RPMI8226 (cell line): ENCODE measurements at regions not wholly inside any gene's neighbourhood (a gene's known extent, or its start where the extent isn't known, plus 50 kb on each side); places are given as distances from the start of the nearest gene placed in this dataset.
"Not testable (repeated sequence)": the region's sequence is repeated elsewhere in the genome, so short reads cannot be mapped to it uniquely, and the experiment has no call there.

Experiments
- DNase-seq: peaks from one replicate; pipeline ENCODE4 v3.0.0-alpha.2; 2015

DNA sequence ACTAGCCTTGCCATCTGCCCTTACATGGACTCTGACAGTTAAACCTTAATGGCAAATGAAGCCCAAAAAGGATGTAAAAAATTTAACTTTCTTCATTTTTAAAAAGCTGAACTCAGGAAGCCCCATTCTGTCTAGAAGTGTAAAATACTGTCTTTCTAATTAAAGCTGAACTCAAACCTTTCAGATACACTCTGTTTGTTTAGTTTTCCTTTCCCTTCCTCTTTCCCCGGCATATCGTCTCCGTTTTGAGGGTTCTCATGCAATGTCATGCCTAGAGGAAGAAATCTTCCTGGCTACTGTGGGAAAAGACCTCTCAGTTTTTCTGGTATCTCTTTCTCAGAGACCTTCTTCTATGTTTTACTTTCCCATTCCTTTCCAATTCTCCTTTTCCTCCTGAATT lies 841.5 kb downstream of the DTWD2 start:
- DNase-seq, result no peak

DNA sequence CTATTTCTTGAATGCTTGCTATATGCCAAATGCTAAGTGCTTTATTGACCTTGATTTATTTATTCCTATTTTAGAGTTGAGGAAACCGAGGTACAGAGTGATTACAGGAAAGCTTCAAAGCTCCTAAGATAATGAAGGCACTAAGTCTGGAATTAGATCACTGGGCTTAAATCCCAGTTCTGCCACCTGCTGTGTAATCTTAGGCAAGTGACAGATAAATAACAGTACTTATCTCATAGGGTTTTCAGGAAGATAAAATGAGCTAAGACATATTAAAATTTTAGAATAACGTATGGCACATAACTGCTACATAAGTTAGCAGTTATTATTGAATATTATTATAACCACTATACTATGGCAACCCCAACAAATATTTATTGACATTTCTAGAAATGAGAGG lies 843.8 kb downstream of the DTWD2 start:
- no peak for DNase-seq

DNA sequence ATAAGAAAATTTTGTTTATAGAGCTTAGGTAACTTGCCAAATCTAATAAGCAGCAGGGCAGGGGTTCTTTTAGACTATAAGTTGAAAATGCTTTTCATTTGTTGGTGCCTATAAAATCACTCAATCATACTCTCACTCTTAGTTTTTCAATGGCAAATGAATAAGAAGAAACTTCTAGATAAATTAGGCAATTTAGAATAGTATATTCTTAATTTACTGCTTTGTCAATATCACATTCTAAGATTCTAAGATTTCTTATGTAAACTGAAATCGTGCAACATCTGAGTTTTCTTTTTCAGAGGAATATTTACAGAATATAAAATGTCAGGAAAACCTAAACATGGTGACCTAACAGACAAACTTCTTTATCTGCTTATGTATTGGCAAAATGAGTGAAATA lies 849.0 kb downstream of the DTWD2 start:
- no peak for DNase-seq

DNA sequence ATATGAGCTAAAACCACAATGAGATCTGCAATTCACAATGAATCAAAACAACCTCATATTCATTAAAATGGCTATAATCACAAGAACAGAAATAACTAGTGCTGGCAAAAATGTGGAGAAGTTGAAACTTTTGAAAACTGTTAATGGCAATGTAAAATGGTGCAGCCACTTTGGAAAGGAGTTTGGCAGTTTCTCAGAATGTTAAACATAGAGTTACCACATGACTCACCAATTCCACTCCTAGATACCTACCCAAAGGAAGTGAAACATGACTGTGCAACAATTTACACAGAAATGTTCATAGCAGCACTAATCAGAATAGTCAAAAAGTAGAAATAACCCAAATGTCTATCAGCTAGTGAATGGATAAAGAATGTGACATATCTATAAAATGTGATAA lies 862.2 kb downstream of the DTWD2 start:
- no peak for DNase-seq

DNA sequence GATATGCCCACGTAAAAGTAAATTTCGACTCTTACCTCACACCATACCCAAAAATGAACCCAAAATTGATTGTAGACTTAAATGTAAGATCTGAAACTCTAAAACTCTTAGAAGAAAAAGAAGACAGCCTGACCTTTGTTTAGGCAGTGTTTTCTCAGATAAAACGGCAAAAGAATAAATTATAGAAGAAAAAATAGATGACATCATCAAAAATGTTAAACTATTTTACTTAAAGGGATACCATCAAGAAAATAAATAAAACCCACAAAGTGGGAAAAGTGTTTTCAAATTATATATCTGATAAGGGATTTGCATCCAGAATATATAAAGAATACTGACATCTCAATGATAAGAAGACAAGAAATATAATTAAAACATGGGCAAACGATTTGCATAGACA lies 862.7 kb downstream of the DTWD2 start:
- DNase-seq, result no peak

DNA sequence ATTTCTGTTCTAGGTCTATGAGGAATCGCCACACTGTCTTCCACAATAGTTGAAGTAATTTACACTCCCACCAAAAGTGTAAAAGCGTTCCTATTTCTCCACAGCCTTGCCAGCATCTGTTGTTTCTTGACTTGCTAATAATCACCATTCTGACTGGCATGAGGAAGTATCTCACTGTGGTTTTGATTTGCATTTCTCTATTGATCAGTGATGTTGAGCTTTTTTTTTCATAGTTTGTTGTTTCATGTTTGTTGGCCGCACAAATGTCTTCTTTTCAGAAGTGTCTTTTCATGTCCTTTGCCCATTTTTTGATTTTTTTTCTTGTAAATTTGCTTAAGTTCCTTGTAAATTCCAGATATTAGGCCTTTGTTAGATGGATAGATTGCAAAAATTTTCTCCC lies 867.1 kb downstream of the DTWD2 start:
- DNase-seq, result no peak

DNA sequence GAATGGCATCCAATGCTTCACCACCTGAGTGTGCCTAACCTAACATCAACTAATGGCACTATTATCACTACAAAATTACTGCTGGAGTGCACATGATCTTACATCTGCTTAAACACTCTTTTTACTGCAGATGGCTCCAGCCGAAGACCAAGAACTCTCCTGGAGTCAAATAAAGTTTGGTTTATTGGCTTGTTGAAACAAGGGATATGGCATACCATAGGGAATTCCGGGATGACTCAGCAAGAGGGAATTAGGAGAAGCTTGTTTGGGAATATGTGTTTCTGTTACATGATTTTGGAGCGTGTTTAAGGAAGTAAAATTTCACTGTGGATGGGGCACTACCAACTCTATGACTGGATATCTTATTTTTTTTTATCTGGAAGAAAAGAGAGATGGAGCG lies 872.6 kb downstream of the DTWD2 start:
- no peak for DNase-seq

DNA sequence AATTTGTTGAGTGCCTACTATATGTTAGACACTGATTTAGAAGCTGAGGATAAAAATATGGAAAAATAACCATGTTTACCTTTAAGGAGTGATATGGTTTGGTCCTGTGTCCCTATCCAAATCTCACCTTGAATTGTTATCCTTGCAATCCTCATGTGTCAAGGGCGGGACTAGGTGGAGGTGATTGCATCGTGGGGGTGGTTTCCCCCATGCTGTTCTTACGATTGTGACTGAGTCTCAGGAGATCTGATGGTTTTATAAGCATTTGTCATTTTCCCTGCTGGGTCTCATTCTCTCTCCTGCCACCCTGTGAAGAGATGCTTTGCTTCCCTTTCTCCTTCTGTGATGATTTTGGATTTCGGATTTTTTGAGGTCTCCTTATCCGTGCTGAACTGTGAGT lies 876.4 kb downstream of the DTWD2 start:
- no peak for DNase-seq

DNA sequence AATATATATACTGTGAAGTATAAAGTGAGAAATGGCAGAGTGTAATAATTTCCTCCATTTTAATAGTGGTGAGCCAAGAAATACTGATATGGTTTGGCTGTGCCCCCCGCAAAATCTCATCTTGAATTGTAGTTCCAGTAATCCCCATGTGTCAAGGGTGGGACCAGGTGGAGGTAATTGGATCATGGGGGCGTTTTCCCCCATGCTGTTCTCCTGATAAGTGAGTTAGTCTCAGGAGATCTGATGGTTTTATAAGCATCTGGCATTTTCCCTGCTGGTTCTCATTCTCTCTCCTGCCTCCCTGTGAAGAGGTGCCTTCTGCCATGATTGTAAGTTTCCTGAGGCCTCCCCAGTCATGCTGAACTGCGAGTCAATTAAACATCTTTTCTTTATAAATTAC lies 881.1 kb downstream of the DTWD2 start:
- not testable (repeated sequence) for DNase-seq

DNA sequence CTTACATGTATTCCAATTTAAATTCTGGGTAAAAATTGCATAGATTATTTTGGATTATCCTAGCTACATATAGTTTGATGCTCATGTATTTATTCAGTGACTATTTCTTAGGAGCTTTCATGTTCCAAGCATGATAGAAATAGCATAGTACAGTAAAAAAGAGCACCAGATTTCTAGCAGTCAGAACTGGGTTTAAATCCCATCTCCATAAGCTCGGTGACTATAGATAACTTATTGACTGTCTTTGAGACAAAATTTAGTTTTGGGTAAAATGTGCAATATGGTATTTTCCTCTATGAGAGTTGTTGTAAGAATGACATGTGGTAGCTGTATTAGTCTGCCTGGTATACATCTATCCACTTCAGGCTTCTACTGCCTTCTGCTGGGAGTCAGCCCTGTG lies 889.6 kb downstream of the DTWD2 start:
- no peak for DNase-seq

DNA sequence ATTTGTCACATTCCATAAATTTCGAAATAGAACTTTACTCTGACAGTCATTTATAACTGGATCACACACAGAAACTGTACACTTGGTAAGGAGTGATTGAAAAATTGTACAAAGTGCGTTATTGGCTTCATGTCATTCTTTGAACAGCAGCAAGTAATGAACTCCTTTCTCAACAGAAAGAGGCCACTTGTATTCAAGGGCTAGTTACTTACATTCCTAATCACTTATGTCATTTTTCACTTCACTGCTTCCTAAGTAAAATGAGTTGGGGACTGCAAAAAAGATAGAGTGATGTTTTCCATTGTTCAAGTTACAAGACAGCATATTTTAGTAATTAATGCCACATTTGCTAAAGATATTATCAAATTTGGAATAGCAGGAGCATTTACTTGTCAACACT lies 893.2 kb downstream of the DTWD2 start:
- DNase-seq, result no peak

DNA sequence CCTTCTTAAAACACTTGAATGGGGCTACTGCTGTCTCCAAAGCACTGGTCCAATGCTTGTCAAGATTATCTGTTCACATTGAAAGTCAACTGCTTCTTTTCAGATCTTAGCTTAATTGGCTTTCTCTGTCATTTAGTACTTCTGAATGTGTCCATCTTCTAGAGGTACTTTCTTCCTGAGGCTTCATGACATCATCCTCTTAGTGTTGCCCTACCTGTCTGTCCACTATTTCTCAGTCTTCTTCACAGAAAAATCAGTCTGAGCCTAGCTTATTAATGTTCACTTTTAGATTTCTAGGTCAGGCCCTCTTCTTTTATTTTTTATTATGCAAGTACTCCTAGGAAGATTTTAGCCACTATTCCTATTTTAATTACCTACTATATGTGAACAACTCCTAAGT lies 899.9 kb downstream of the DTWD2 start:
- no peak for DNase-seq

DNA sequence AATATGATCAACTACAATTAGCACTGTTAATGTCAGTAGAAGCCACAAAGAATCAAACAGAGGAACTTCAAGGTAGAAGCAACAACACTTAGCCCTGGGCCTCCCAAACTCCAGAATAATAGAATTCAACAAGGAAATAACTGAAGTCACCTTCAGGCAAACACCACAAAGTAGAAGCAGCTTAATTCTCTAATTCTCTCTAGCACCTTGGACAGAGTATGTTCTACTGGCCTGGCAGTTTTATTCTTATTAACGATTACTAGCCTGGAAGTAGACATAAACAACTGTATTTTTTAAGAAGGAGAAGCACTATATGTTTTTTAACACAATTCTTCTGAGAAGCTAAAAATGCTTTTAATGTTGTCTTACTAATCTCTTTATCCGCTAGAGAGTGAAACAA lies 911.9 kb downstream of the DTWD2 start:
- no peak for DNase-seq

DNA sequence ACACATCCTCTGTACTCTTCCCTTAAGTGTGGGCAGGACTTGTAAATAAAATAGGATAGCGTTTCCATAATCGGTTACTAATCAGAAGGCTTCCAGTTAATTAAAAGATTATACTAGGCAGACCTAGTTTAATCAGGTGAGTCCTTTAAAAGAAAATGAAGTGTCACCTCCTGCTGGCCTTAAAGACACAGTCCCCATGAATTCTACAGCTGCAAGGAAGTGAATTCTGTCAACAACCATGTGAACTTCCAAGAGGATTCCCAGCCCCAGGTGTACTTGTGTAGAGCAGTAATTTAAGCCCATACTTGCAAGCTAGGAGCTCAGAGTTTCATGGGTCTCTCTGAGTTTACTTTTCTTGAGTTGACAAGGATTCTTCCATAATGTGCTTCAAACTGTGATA lies 918.3 kb downstream of the DTWD2 start:
- DNase-seq, result no peak

DNA sequence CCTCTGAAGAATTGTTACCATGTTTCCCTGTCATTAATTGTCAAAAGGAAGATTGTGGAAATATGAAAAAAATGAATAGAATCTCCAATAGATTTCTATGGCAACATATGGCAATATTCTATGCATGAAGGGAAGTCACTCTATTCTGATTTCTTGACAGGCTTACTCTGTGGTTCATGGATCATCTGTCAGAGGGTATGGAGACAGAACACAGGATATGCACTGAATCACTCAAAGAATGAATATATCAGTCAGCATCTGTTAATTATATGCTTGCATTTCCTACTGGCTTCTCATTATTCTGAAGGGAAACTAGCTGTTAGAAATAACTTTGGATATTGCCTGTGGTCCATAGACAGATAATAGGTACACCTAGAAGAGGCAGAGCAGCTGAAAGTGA lies 918.9 kb downstream of the DTWD2 start:
- no peak for DNase-seq

DNA sequence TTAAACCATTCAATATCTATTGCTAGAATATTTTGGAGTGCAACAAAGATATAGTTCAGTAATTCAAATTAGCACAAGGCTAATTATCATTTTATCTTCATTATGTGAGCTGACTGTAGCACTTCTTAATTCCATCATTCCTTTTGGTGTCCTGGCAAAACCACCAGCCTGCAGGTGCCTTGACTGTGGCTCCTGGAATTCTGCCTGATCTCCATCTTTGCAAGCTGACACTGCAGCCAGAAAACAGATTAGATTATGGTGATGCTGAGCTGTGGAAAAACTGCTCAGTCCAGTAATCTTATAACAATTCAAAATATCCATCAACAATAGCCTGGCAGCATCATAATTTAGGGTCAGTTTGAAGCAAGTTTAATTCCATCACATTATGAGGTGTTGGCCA lies 919.5 kb downstream of the DTWD2 start:
- no peak for DNase-seq

DNA sequence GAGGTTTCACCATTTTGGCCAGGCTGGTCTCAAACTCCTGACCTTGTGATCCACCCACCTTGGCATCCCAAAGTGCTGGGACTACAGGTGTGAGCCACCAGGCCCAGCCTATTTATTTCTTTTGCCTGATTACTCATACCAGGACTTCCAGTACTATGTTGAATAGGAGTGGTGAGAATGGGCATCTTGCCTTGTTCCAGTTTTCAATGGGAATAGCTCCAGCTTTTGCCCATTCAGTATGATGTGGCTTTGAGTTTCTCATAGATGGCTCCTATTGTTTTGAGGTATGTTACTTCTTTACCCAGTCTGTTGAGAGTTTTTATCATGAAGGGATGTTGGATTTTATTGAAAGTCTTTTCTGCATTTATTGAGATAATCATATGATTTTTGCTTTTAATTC lies 924.5 kb downstream of the DTWD2 start:
- not testable (repeated sequence) for DNase-seq

DNA sequence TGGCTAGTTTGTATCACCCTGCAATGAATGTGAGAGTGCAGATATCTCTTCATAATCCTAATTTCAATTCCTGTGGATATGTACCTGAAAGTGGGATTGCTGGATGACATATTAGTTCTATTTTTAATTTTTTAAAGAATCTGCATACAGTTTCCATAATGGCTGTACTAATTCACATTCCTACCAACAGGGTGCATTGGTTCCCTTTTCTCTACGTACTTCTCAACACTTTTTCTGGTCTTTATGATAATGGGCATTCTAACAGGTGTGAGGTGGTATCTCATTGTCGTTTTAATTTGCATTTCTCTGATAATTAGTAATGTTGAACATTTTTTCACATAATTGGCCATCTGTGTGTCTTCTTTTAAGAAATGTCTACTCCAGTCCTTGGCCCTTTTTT lies 927.5 kb downstream of the DTWD2 start:
- no peak for DNase-seq

DNA sequence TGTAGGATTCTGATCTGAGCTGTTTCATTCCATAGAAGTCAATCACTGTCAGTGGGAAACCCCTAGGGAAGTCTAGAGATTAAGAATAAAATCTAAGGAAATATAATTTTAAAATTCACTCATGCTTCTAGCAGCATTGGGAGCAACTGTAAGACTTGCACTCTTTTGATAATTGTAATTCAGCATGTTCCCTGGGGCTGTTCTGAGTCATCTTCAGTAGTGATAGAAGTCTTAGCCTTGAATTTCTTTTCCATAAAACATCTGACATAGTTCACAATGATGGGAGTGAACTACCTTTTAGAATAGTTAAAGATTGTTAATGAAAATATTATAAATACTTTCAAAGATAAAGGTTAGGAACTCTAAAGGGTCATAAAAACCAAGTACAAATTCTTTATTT lies 935.8 kb downstream of the DTWD2 start:
- DNase-seq, result no peak

DNA sequence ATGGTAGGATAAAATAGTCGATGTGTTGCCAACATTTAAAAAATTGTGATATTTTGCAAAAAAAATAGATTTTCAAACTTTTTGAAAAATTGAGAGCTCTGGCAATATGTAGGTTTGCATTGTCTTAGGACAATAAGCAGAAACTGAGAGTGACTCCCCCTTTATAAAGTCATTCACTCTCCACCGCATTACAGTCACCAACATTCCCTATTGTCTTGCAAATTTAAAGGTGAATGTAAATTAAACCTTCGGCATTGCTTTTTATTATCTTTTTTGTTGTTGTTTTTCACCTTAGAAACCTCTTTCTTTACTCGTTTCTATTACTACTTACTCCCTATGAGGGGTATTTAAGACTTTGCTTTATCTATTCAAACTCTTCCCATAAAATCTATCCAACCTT lies 944.2 kb downstream of the DTWD2 start:
- no peak for DNase-seq

DNA sequence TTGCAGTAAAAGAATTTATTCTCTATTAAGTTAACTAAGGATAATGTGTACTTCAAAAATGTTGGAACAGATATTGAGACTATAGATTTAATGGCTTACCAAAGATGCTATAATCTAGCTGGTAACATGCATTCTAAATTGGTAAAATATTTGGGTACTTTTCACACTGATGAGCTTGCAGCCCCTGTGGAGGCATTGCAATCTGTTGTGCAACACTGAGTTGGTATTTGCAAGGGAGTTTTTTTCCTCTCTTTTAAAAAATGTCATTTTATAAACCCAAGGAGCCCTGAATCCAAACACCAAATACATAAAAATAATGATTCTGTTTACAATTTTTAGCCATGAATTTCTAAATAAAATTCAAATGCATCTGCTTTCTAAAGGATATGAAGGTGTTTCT lies 944.8 kb downstream of the DTWD2 start:
- DNase-seq, result no peak

DNA sequence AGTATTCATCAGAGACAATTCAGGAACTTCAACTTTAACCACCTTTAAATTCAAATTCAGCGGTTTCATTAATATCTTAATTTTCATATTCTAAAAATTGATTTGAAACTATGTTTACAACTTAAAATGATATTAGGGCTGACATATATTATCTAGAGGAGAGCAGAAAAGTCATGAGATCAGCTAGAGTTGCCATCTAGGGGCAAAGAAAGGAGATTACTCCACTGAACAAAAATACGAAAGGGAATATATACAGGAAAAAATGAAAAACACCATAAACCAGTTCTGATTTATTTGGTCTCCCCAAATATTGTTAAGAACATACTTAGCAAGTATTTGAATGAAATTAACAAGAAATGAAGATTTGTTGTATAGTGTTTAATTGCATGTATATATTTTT lies 946.3 kb downstream of the DTWD2 start:
- no peak for DNase-seq

DNA sequence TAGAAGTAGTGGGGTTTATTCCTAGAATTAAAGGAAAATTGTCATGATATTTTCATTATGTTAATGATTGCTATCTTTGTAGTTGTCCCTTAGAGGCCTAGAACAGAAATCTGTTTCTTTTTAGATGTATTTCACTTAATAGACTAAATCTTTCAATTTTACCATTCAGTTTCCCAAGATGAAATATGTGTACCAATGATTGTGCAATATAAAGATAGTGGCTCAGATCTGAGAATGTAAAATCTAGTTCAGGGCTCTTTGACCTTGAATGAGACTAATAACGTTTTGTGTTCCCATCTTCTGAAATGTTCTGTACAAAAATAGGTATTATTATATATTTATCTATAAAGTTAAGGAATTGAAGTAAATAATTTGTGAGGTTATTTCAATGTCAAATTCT lies 947.9 kb downstream of the DTWD2 start:
- DNase-seq, result no peak

DNA sequence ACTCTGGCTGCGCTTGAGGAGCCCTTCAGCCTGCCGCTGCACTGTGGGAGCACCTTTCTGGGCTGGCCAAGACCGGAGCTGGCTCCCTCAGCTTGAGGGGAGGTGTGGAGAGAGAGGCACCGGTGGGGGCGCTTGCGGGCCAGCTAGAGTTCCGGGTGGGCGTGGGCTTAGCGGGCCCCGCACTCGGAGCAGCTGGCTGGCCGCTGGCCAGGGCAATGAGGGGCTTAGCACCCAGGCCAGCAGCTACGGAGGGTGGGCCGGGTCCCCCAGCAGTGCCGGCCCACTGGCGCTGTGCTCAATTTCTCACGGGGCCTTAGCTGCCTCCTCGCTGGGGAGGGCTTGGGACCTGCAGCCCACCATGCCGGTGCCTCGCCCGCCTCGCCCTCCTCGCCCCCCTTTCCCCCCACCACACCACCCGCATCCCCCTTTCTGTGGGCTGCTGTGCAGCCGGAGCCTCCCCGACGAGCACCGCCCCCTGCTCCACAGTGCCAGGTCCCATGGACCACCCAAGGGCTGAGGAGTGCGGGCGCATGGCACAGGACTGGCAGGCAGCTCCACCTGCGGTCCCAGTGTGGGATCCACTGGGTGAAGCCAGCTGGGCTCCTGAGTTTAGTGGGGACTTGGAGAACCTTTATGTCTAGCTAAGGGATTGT lies 954.5 kb downstream of the DTWD2 start:
- DNase-seq, result no peak

DNA sequence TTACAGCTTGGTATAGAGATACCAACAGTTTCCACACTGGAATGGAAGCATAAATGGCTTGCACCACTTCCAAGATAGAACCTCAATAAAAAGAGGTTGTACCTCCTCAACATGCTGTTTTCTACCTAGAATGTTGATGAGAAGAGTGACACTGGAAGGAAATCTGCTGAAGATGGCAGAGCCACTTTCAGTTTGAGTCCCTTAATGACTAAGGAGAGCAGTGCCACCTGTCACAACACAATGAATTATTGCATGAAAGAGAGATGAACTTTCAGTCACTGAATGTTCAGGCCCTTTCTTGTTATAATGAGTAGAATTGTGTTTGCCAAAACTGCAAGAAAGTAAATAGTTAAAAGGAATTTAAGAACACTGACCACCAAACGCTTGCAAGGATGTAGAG lies 958.5 kb downstream of the DTWD2 start:
- DNase-seq, result no peak

DNA sequence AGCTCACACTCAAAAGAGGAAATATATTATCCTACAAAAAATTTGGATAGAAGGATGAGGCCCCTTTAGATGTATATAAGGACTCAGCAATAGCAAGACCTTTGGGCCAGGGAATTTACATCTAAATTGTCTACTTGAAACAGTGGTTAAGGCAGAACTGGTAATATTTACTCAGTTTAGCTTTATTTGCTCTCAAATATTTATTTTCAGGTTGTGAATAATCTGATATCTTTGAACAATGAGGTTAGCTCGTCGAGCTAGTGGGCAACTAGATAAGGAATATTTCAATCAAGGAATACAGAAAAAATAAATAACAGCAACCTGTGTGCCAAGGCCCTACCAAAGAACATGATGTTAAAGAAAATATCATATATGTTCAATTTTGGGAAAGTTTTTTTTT lies 966.3 kb downstream of the DTWD2 start:
- no peak for DNase-seq
